Globus pallidus (tissue), 1 donor: ENCODE measurements at regions not wholly inside any gene's neighbourhood (a gene's known extent, or its start where the extent isn't known, plus 50 kb on each side); places are given as distances from the start of the nearest gene placed in this dataset.
"Not testable (repeated sequence)": the region's sequence is repeated elsewhere in the genome, so short reads cannot be mapped to it uniquely, and the experiment has no call there.

Experiments used
- DNase-seq: peaks from one replicate; pipeline ENCODE4 v3.0.0-alpha.2; 2015; ENCODE audit warnings: low spot score

- DNase-seq: no peak
Observed at GRCh38 chr2:195466427-195466826, 190.6 kb upstream of the SLC39A10 start.

GRCh38 chr2:195461010-195461409, 196.0 kb upstream of the SLC39A10 start:
- no peak for DNase-seq

DNA sequence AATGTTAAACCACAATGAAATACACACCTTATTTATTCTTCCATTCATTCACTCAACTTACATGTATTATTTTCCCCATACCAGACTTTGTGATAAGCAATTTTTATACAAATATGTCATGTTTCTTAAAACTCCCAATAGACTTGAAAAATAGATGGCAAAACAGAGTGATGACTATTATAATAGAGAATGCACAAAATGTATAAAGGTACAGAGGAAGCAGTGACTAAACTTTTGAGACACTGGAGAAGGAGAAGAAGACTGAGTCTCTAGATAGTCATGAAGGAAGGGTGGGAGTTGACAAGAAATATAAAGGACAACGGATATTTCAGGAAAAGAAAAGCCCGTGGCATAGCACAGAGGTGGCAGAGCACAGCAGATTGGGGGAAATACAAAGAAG, 198.1 kb upstream of the SLC39A10 start:
- DNase-seq: no peak

GRCh38 chr2:195457873-195458272, 199.2 kb upstream of the SLC39A10 start:
- no peak for DNase-seq

DNA sequence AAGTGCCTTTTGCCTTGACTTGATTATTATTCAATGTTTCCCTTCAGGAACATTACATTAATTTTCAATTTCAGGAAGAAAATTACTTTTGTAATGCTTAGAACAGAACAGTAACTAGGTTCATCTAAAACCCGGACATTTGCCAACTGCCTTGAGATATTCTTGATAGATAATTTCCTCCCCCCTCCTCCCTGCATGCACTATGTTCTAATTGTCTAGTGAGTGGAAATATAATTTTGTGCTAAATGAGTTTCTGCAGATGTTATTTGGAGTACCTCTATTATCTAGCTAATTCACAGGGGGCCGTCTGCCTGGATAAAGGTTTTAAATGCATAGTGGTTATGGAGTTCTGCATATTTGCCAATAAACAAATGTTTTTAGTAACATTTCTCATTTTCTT, 200.3 kb upstream of the SLC39A10 start:
- DNase-seq: no peak

GRCh38 chr2:195451160-195451559, 205.9 kb upstream of the SLC39A10 start:
- no peak for DNase-seq

- no peak for DNase-seq
Observed at GRCh38 chr2:195450552-195451113, 206.4 kb upstream of the SLC39A10 start.

DNA sequence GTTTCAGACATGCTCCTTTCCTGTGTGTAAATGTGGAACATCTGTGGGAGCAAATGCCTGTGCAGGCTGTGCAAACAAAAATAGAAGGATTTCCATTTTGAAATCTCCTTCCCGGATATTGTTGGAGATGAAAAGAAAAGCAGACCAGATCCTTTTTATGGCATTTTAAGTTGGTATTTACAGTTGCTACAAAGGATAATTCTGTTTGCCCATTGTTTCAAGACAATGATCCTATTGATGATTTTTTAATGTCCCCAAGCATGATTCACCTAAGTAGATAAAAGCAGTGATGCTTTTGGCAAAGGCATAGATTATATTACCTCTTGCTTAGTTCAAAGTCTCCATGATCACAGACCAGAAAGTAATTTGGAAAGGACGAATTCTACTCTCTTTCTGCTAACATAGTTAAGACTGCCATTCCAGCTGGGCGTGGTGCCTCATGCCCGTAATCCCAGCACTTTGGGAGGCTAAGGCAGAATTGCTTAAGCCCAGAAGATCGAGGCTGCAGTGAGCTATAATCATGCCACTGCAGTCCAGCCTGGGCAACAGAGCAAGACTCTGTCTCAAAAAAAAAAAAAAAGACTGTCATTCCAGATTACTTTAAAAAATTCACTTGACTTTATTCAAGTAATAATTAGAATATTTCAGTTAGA, 209.6 kb upstream of the SLC39A10 start:
- no peak for DNase-seq

DNA sequence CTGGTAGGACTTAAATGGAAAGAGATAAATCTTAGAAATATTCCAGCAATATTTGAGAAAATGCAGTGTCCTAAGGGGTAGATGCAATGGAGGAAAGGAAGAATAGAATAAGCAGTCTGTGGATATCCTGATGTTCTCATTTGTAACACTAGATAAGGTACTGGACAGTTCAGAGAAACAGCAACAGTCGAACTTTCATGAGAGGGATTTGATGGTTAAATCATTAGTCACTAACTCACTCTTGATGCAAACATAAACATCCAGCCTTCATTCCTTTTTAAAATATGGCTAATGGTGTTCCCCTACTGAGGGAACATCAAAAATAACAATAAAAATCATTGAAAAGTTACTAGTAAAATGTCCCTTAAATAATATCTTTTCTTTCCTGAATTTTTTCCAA, 211.4 kb upstream of the SLC39A10 start:
- DNase-seq: no peak

DNA sequence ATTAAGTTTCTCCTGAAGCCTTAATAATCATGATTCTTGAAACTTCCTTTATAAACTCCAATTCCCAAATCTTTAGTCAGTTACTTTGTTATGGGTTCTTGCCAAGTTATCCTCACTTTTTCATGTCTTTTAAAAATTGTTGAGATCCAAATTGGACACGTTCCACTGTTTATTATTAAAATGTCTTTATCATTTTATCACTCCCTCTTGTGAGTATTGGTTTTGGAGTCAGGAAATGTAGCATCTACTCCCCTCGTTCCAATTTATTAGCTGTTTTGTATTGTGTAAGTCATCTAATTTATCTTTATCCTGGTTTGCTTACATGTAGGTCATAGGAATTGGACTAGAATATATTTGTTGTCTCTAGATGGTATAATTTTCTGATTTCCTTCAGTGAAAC, 213.1 kb upstream of the SLC39A10 start:
- no peak for DNase-seq

DNA sequence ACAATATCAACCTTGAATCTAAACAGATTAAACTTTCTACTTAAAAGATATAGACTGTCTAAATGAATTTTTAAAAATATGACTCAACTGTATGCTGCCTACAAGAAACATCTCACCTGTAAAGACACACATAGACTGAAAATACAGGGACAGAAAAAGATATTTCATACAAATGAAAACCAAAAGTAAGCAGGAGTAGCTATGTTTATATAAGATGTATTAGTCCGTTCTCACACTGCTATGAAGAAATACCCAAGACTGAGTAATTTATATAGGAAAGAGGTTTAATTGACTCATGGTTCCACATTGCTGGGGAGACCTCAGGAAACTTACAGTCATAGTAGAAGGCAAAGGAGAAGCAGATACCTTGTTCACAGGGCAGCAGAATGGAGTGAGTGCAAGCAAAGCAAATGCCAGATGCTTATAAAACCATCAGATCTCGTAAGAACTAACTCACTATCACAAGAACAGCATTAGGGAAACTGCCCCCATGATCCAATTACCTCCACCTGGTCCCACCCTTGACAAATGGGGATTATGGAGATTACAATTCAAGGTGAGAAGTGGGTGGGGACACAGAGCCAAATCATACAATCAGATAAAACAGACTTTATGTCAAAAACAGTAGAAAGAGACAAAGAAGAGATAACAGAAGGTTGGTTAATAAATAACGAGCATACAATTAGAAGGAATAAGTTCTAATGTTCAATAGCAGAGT, 214.4 kb upstream of the SLC39A10 start:
- no peak for DNase-seq

- DNase-seq: no peak
Observed at GRCh38 chr2:195438692-195439091, 218.3 kb upstream of the SLC39A10 start.

DNA sequence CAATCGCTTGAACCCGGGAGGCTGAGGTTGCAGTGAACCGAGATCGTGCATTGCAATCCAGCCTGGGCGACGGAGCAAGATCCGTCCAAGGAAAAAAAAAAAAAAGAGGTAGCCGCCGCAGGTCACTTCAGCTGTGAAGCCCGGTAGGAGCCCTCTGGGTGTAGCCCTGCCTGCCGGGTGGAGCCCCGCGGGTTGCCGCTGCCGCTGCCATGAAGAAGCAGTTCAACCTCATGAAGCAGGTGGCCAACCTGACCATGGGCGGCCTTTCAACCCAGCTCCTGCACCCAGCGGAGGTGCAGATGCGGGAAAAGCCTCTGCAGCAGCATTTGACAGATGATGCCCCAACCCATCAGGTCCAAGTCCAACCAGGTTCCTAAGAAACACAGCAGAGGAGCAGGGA, 219.5 kb upstream of the SLC39A10 start:
- no peak for DNase-seq

DNA sequence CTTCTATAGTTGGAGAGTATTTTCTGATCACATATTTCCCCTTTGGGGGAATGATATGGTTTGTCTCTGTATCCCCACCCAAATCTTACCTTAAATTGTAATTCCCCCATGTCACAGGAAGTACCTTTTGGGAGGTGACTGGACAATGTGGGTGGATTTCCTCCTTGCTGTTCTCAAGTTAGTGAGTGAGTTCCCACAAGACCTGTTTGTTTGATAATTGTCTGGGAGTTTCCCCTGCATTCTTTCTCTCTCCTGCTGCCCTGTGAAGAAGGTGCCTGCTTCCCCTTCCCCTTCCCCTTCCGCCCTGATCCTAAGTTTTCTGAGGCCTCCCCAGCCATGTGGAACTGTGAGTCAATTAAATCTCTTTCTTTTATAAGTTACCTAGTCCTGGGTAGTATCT, 222.7 kb upstream of the SLC39A10 start:
- no peak for DNase-seq

GRCh38 chr2:195433729-195434128, 223.3 kb upstream of the SLC39A10 start:
- not testable (repeated sequence) for DNase-seq

- DNase-seq: no peak
Observed at GRCh38 chr2:195428673-195429072, 228.4 kb upstream of the SLC39A10 start.

DNA sequence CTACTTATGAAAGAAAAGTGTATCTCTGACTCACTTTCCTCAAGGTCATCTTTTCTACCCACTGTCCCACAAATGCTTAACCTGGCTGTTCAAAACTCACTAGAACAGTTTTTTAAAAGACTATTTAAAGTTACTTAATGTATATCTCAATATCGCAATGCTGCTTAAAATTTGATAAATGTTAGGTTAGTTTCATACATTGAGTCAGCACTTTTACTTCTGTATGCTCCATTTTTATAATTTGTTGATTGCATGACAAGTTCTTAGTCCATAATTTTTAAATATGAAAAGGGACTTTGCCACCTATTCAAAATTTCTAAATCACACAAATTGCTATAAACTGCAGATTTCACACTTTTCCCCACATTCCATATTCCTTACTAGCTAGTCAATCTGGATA, 231.7 kb upstream of the SLC39A10 start:
- no peak for DNase-seq

DNA sequence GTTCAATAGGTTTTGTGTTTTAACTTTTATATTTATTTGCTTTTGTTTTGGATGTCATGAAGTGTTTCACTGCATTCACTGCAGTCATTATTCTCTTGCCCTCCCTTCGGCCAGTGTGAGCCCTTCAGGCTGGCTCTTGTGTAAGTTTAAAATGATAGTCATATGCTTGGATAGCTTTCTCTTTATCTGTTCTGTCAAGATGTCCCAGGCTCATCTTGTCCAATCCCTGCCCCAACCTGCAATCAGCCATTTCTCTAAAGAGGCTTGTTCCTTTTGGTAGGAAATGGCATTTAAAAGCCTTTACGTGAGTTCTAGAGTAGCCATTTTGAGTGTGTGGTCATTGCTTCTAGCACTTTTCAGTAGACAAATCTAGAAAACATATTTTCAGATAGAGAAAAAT, 238.0 kb upstream of the SLC39A10 start:
- DNase-seq: no peak

DNA sequence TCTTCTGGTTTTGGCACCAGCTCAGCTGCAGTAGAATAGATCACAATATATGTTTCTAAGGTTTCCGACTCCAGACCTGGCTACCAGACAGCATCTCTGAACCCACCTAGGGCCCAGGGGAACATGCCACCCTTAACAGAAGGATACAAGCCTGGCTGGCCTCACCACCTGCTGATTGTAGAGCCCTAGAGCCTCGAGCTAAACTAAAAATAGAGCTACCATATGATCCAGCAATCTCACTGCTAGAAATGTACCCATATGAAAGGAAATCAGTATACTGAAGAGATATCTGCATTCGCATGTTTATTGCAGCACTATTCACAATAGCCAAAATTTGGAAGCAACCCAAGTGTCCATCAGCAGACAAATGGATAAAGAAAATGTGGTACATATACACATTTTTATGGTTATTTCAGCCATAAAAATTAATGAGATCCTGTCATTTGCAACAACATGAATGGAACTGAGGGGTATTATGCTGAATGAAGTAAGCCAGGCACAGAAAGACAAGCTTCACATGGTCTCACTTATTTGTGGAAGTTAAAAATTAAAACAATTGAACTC, 242.4 kb upstream of the SLC39A10 start:
- no peak for DNase-seq

- no peak for DNase-seq
Observed at GRCh38 chr2:195413944-195414343, 243.1 kb upstream of the SLC39A10 start.

DNA sequence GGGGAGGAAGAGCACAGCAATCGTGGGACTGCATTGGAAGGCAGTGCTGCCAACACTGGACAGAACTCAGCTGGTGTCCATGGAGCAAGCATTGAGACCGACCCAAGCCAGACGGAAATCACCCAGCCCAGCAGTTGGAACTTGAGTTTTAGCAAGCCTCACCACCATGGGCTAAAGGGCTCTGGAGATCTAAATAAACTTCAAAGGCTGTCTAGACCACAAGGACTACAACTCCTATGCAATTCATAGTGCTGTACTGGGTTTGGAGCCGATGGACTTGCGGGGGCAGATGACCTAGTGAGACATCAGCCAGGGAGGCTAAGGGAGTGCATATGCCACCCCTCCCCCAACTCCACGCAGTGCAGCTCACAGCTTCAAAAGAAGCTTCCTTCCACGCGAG, 243.6 kb upstream of the SLC39A10 start:
- no peak for DNase-seq

- DNase-seq: no peak
Observed at GRCh38 chr2:195411219-195411687, 245.8 kb upstream of the SLC39A10 start.

DNA sequence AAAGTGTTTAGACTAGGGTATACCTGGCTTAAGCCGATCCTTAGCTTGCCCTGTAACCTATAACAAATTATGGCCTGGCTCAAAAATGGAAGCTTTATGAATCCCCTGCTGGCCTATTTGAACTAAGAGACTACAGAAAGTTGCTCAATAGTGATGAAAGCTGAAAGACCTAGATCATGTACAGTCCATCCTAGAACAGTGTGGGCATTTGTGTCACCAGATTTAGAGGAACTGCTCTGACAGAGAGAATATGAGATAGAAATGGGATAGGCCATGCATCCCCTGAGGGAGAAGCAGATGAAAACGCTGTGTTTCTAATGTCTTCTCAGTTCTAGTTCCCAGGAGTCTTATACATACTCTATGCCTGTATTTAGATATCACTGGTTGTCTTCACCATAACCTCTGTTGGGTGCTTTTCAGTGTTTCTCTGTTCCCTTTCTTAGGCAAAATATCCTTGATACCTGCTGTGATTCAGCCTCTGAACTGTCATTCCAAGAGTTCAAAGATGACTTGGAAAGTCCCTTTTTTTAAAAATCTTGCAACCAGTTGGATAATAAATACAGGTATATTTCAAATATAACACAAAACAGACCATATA, 246.9 kb upstream of the SLC39A10 start:
- no peak for DNase-seq
